ENCODE measurements at regions not wholly inside any gene's neighbourhood (a gene's known extent, or its start where the extent isn't known, plus 50 kb on each side); places are given as distances from the start of the nearest gene placed in this dataset.

DNA sequence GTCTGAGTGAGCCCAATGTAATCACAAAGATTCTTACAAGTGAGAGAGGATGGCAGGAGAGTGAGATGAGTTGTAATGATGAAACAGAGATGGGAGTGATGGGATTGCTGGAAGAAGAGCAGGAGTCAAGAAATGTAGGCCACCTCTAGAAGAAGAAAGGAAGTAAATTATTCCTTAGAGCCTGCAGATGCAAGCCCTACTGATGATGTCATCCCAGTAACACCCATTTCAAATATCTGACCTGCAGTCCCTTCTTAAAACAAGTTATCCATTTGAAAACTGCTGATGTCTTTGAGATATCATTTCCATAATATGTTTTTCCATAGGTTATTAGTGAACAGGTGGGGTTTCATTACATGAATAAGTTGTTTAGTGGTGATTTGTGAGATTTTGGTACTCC lies 888.0 kb upstream of the SLC39A10 start:
- no peak for DNase-seq (ENCODE audit: low spot score)
- TF ChIP-seq CTCF (IDR thresholded peaks at IDR 0.05; ENCODE audit: extremely low read depth, missing control alignments), result no peak

DNA sequence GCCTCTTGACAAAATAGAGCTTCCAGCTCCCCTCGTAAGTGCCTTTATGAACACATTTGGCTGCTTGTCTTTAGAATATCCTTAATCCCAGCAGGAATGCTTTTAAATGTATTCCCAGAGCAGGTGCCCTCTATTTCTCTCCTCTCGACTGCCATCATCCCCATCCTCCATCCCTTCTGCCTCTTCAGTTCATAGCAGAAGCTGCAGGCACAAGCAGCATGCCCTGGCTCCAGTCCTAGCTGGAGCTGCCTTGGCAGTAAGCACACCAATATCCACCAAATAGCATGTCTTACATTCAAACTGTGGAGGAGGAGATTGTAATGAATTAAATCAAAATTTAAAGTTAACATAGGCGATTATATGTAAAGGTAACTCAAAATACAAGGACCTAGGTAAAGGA lies 891.3 kb upstream of the SLC39A10 start:
- no peak for TF ChIP-seq CTCF (IDR thresholded peaks at IDR 0.05; ENCODE audit: extremely low read depth, missing control alignments)

GRCh38 chr2:194750926-194751325 lies 906.1 kb upstream of the SLC39A10 start:
- no peak for DNase-seq (ENCODE audit: low spot score)
- no peak for TF ChIP-seq CTCF (IDR thresholded peaks at IDR 0.05; ENCODE audit: extremely low read depth, missing control alignments)

More for the DNA sequence above, 891.3 kb upstream of the SLC39A10 start:
- no peak for DNase-seq (ENCODE audit: low spot score)

GRCh38 chr2:194745557-194746146 lies 911.4 kb upstream of the SLC39A10 start:
- no peak for DNase-seq (ENCODE audit: low spot score)
- no peak for TF ChIP-seq CTCF (IDR thresholded peaks at IDR 0.05; ENCODE audit: extremely low read depth, missing control alignments)

GRCh38 chr2:194742706-194743105 lies 914.3 kb upstream of the SLC39A10 start:
- no peak for TF ChIP-seq CTCF (IDR thresholded peaks at IDR 0.05; ENCODE audit: extremely low read depth, missing control alignments)
- no peak for DNase-seq (ENCODE audit: low spot score)

GRCh38 chr2:194739217-194739616 lies 917.8 kb upstream of the SLC39A10 start:
- no peak for TF ChIP-seq CTCF (IDR thresholded peaks at IDR 0.05; ENCODE audit: extremely low read depth, missing control alignments)
- DNase-seq (ENCODE audit: low spot score), result no peak

- TF ChIP-seq CTCF (IDR thresholded peaks at IDR 0.05; ENCODE audit: extremely low read depth, missing control alignments), result no peak
- DNase-seq (ENCODE audit: low spot score), result no peak
These were observed 921.0 kb upstream of the SLC39A10 start for GRCh38 chr2:194735837-194736542.

Data from GM20000 (cell line).